SW480 (cell line): ENCODE measurements at regions not wholly inside any gene's neighbourhood (a gene's known extent, or its start where the extent isn't known, plus 50 kb on each side); places are given as distances from the start of the nearest gene placed in this dataset.
"Not testable (repeated sequence)": the region's sequence is repeated elsewhere in the genome, so short reads cannot be mapped to it uniquely, and the experiment has no call there.

Experiments
- DNase-seq: peaks from one replicate; pipeline ENCODE4 v3.0.0-alpha.2; 2016; ENCODE audit warnings: low spot score

- no peak for DNase-seq
These were observed 1087.4 kb upstream of the FLRT2 start for GRCh38 chr14:84442521-84442920.

DNA sequence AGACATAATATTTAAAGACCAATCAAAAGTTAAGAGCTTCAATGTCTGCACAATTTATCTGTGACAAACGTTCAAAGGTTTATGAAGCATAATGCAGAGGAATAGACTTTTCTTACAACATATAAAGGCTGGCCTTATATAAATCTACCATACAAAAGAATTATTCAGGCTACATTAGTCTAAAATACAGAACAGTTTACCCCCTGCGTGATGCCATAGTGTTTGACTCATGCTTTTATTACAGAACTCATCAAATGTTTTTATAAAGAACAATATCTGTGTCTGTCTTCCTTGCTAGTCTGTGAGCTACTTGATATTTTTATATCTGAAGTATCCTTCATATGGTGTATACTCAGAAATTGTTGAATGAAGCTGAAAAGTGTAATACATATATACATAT lies 1084.5 kb upstream of the FLRT2 start:
- no peak for DNase-seq

DNA sequence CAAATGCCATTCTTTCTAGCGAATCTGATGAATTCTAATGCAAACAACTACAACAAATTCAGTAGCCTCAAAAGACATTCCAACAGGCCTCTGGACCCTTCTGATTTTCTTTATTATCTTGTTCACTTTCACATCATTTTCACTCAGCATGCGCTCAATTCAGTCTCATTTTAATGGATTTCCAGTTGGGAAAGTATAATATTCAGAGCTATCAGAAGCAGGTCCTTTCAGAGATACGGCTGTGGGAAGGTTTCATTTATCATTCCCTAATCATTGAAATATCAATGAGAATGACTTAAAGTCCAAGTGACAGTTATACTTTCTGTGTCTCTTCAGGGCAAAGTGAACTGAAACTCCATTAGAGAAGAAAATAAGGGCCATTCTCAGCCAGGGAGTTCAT lies 1083.7 kb upstream of the FLRT2 start:
- no peak for DNase-seq

- DNase-seq, result no peak
These were observed 1076.5 kb upstream of the FLRT2 start for GRCh38 chr14:84453307-84453950.

GRCh38 chr14:84454114-84454513 lies 1075.8 kb upstream of the FLRT2 start:
- DNase-seq, result no peak

DNA sequence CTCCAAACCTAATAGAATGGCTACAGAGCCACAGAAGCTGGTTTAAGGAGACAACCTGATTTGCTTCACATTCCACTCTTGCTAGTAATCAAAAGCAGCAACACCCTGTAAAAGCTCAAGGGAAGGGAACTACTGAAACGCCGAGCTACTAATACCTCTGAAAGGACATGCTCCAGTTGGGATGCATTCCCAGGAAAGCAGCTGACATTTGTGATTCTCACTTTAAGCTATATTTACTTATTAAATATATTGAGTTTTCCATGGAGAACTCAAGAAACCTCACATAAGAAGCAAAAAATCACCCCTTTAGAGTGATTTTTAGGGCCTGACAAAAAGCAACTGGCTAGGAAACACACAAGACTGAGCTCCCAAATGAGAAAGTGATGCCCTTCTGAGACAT lies 1073.0 kb upstream of the FLRT2 start:
- DNase-seq, result no peak

DNA sequence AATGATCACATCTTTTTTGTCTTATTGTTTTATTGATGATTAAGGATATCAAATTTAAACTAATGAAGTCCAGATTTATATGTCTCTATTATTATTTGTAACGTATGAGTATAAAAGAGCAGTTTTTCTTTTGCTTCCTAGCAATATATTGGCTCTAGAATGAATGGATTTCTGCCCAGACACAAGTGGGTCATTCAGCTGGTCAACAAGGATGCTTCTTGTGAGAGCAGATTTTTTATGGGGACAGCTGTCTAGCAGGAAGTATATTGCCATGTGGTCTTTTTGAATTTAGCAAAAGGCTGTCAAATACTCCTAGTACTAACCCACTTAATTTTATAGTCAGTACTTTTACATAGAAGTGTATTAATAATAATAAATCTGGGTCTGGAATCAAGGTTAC lies 1071.1 kb upstream of the FLRT2 start:
- DNase-seq, result no peak

GRCh38 chr14:84465880-84466279 lies 1064.1 kb upstream of the FLRT2 start:
- DNase-seq, result no peak

DNA sequence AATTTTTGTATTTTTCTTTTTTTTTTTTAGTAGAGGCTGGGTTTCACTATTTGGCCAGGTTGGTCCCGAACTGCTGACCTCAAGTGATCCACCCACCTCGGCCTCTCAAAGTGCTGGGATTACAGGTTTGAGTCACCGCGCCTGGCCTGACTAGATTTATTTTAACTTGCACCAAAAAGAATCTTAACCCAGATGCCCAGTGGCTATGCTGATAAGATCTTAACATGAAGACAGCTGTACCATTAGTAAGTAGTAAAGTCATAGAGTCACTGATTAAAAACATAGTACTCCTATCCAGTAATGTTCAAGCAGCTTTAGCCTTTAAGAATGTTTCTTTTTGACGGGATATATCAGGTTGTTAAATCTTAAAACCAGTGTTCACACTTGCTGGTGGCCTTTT lies 1061.8 kb upstream of the FLRT2 start:
- no peak for DNase-seq

GRCh38 chr14:84477996-84478395 lies 1051.9 kb upstream of the FLRT2 start:
- DNase-seq, result no peak

DNA sequence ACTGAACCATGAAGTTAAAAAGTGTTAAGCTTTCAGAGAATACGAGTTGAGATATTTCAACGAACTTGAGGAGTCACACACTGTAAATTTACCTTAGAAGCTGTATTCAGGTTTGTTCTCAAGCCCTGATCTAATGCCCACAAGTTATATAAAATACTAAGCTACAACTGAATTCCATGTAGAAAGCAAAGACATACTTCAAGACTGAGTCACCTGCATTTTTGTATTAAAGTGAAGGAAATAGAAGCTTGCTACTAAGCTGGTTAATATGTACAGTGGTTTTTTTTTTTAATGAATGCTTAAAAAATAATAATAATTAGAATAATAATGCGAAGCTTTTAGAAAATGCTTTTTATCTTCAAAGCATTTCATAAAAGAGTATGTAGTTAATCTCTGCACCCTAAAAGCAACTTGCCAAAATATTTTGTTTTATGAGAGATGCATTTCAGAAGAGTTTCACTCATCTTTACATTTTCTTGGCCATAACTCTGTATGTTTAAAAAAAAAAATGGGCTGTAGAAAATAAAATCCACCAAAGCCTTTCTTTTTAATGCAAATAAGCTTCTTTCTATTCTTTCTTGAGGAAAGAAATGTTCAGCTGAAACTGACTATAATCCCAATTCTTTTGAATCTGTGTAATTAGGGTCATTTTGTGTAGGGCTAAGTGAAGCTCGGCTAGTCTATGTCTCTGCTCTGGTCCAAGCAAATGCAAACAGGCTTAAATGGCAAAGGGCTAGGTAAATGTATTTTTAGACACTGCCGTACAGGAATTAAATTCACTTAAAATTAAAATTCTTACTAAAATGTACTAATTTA lies 1047.5 kb upstream of the FLRT2 start:
- DNase-seq, result no peak

- DNase-seq, result no peak
These were observed 1046.9 kb upstream of the FLRT2 start for GRCh38 chr14:84483072-84483420.

- DNase-seq, result not testable (repeated sequence)
These were observed 1045.7 kb upstream of the FLRT2 start for GRCh38 chr14:84484243-84484642.

DNA sequence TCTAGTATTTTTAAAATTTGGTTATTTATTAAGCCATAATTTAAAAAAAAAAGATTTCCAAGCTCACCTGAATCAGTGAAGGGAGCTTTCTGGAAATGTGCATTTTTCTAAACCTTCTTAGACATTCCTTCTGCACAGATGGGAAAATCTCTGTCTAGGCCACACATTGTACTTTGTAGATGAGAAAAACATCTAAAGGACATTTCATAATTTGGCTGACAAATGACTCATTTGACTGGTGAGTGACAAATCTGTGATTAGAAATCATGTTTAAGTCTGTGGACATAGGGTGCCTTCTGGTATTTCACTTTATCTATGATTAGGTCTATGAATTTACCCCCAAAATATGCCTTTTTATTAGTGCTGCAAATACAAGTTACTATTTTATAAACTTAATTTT lies 1044.9 kb upstream of the FLRT2 start:
- no peak for DNase-seq

DNA sequence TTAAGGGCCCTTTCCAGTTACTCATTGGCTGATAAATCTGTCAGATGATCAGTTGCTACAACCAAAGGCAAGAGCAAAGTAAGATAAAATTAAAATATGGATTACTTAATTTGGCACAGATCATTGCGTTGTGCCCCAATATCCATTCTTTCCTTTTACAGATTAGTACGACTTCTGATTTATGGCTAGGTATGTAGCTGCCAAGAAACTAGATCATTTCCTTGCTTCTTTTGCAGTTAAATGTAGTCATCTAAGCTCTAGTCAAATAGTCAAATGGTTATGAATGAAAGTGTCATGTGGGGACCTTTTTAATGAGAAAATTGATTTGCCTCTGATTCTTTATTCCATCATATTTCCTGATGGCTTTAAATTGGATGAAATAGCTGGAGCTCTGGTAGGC lies 1039.9 kb upstream of the FLRT2 start:
- DNase-seq, result no peak

DNA sequence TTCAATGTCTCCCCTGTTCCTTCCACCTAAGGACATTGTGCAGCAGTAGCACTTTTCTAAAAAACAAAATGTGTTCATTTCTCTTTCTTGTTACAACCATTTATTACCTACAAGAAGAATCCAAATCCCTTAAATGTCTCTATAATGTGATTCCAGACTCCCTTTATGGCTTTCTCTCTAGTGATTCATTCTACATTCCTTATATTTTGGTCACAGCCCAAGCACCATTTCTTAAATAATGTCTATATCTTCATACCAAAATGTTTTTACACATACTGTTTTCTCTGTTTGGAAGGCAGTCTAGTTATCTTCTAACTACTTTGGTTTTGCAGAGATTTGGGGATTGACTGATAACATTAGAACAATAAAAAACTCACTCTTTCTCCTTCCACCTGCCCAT lies 1037.3 kb upstream of the FLRT2 start:
- DNase-seq, result no peak

DNA sequence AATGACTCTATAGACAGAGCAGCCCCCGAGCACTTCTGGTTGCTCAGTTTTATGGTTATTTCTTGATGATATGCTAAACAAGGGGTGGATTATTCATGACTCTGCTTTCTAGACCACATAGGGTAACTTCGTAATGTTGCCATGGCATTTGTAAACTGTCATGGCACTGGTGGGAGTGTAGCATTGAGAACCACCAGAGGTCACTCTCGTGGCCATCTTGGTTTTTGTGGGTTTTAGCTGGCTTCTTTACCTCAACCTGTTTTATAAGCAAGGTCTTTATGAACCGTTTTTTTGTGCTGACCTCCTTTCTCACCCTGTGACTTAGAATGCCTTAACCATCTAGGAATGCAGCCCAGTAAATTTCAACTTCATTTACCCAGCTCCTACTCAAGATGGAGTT lies 1036.2 kb upstream of the FLRT2 start:
- DNase-seq, result no peak

- DNase-seq, result no peak
These were observed 1033.3 kb upstream of the FLRT2 start for GRCh38 chr14:84496677-84497076.

DNA sequence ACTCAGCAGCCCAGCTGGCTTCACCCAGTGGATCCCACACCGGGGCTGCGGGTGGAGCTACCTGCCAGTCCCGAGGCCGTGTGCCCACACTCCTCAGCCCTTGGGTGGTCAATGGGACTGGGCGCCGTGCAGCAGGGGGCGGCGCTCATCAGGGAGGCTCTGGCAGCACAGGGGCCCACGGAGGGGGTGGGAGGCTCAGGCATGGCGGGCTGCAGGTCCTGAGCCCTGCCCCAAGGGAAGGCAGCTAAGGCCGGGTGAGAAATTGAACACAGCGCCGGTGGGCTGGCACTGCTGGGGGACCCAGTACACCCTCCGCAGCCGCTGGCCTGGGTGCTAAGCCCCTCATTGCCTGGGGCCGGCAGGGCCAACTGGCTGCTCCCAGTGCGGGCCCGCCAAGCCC lies 1017.1 kb upstream of the FLRT2 start:
- not testable (repeated sequence) for DNase-seq

- DNase-seq, result no peak
These were observed 1010.1 kb upstream of the FLRT2 start for GRCh38 chr14:84519836-84520235.

DNA sequence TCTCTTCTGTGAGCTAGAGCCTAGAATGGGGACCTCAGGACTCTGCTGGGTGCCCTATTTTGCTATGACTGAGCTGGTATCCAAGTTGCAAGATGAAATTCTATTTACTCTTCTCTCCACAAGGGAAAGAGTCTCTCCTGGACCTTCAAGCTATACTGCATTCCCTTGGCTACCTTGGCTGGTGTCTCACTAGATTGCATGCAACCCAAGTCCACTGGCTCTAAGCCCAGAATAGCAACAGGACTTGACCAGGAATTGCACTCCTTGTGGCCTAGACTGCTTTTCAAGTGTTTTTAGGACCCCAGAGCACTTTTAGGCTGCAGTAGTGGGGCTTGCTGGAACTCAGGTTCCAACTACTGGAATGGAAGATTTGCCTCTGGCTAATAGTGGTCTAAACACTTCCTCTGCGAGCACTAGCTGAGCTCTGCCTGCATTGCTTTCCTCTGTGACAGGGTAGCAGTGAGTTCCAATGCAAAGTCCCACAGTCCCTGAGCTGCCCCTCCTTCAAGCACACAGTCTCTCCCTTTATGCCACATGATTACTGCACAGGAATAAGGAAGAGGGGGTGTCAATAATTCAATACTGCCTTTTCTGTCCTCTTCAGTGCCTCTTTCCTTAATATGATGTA lies 1009.1 kb upstream of the FLRT2 start:
- DNase-seq, result no peak

DNA sequence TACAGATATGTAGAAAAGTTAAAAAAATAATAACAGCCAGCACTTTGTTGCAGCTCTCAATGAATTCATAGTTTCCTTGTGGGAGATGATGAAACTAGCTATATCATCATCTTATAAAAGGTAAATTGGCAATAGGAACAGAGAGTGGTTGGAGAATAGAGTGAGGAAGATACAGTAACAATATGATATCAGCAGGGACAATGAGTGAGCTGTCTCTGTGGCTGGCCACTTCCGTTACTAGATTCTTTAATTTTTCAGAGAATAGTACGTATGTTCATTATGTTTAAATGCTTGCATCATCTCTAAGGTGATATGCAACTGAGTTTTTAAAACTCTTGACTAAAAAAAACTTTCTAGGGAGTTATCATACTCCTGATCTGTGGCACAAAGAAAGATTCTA lies 1006.2 kb upstream of the FLRT2 start:
- no peak for DNase-seq

DNA sequence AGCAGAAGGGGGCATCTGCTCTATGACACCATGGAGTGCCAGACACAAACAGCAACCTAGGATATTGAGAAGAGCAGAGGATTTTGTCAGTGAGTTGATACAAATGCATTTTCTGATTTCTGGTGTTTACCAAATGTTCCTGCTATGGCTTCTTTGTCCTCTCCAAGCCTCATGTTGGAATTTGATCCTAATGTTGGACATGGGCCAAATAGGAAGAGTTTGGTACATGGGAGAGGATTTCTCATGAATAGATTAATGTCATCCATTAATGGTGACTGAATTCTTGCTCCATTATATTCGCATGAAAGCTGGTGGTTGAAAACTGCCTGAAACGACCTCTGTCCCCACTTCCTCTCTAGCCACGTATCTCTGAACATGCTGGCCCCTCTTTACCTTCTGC lies 1002.2 kb upstream of the FLRT2 start:
- no peak for DNase-seq

- DNase-seq, result no peak
These were observed 997.9 kb upstream of the FLRT2 start for GRCh38 chr14:84532016-84532415.
